ENCODE measurements at regions not wholly inside any gene's neighbourhood (a gene's known extent, or its start where the extent isn't known, plus 50 kb on each side); places are given as distances from the start of the nearest gene placed in this dataset.

DNA sequence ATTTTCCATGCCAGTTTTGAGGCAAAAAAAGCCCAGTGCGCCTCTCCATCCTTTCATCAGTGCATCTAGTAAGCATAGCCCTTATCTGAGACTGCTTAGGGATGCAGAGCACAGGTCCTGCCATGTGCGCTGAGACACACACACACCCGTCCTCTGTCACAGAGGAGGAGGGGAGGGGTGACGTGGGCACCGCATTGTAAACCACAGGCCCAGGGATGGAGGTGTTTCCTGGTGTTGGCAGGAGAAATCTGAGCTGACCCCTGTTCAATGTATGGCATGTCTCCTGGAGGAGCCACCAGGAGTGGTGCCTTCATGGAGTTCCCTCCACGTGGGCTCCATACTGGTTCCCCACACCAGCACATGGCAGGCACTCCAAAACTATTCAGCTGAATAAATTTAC, 65.8 kb upstream of the HELT start:
- ATAC-seq (ENCODE audit: low FRiP score) = no peak
- no peak for DNase-seq (ENCODE audit: low spot score)
- TF ChIP-seq, protein P1, sequence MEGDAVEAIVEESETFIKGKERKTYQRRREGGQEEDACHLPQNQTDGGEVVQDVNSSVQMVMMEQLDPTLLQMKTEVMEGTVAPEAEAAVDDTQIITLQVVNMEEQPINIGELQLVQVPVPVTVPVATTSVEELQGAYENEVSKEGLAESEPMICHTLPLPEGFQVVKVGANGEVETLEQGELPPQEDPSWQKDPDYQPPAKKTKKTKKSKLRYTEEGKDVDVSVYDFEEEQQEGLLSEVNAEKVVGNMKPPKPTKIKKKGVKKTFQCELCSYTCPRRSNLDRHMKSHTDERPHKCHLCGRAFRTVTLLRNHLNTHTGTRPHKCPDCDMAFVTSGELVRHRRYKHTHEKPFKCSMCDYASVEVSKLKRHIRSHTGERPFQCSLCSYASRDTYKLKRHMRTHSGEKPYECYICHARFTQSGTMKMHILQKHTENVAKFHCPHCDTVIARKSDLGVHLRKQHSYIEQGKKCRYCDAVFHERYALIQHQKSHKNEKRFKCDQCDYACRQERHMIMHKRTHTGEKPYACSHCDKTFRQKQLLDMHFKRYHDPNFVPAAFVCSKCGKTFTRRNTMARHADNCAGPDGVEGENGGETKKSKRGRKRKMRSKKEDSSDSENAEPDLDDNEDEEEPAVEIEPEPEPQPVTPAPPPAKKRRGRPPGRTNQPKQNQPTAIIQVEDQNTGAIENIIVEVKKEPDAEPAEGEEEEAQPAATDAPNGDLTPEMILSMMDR (IDR thresholded peaks at IDR 0.05) = no peak

DNA sequence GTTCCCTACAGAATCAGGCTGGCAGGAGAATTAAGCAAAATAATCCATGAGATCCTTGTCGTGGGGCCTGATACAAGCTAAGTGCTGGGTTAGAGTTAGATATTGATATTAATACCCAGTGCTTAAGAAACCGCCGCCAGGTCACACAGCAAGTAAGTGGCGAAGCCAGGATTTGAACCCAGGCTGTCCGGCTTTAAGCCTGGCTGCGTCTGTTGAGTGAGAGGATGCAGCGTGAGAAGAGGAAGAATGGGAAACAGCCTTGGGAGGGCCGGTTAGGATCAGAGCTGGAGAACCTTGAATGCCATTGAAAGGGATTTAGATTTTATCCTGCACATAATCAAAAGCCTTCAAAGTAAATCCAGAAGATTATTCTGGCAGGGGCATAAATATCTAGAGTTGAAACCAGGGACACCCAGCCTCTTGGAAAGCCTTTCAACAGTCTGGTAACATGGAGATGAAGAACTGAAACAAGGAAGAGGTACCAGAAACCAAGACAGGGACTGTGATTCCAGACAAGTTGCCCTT, 64.8 kb upstream of the HELT start:
- ATAC-seq (ENCODE audit: low FRiP score) = no peak
- DNase-seq (ENCODE audit: low spot score) = no peak
- TF ChIP-seq, protein P1 (IDR thresholded peaks at IDR 0.05) = no peak

DNA sequence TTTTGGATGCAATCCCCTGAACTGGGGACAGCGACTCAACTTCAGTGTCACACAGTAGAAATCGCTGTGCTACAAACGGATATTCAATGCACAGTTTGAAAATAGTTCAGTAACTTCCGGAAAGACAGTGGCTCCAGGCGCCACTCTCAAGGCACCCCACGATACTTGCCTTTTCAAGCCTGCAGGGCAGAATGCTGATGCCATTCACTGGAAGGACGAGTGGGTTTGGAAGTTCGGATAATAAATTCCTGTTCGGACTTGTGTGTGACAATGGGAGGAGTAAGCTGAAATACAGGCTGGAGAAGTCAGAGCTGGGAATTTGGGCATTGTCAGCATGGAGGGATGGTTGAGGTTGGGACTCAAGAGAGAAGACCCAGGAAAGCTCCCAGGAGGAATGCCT, 64.3 kb upstream of the HELT start:
- ATAC-seq (ENCODE audit: low FRiP score) (no peak), DNase-seq (ENCODE audit: low spot score) (no peak)
- TF ChIP-seq, protein P1 (IDR thresholded peaks at IDR 0.05) = no peak

GRCh38 chr4:184954482-184954881, 63.8 kb upstream of the HELT start:
- ATAC-seq (ENCODE audit: low FRiP score) (no peak), DNase-seq (ENCODE audit: low spot score) (no peak)
- TF ChIP-seq, protein P1 (IDR thresholded peaks at IDR 0.05) = no peak

GRCh38 chr4:184955116-184955515, 63.2 kb upstream of the HELT start:
- DNase-seq (ENCODE audit: low spot score) (no peak), ATAC-seq (ENCODE audit: low FRiP score) (no peak)

DNA sequence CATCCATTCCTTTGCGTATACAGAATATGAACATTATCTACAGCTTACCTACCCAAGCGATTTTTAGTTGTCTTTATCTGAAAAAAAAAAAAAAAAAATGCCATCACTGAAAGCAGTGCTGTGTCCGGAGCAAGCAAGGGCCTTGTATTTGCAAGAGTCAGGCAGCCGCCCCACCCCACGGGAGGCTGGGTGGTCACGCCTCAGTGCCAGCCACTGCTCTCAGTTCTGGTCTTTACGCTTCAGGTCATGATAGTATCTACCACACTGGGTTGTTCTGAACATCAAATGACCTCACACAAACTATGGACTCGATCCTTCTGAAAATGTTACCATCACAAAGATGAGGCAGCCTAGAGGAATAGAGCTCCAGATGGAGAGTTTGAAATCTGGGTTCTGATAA, 62.7 kb upstream of the HELT start:
- no peak for ATAC-seq (ENCODE audit: low FRiP score)
- no peak for DNase-seq (ENCODE audit: low spot score)
- TF ChIP-seq, protein P1 (IDR thresholded peaks at IDR 0.05) = no peak

More at GRCh38 chr4:184955116-184955515, 63.2 kb upstream of the HELT start:
- TF ChIP-seq, protein P1 (IDR thresholded peaks at IDR 0.05) = no peak

DNA sequence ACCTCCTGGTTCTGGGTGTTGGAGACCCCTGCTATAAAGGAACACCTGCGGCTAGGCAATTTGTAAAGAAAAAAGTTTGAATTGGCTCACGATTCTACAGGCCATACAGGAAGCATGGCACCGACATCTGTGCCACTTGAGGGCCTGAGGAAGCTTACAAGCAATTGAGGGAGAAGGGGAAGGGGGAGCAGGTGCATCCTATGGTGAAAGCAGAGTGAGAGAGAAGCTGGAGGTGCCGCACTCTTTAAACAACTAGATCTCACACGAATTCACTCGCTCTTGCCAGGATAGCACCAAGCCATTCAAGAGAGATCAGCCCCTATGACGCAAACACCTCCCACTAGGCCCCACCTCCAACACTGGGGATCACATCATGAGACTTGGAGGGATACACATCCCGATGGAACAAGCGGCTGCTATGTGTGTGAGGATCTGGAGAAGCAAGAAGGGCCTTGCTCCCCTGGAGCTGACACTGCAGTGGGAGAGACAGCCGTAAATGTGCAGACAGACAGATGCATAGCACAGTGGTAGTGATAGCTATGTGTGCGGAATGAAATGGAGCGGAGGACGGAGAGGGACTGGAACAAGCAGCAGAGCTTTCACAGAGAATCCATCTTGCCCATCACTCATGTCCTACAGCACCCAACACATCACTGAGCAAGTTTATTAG, 60.7 kb upstream of the HELT start:
- no peak for DNase-seq (ENCODE audit: low spot score)
- TF ChIP-seq, protein P1 (IDR thresholded peaks at IDR 0.05) = no peak
- ATAC-seq (ENCODE audit: low FRiP score) = no peak
